ENCODE measurements at regions not wholly inside any gene's neighbourhood (a gene's known extent, or its start where the extent isn't known, plus 50 kb on each side); places are given as distances from the start of the nearest gene placed in this dataset.

- Histone ChIP-seq H3K27ac (no peak overlapping the region), H3K9me3 (no peaks in the 10 kb centered on the region), H3K4me3 (no peak overlapping the region), H3K36me3 (no peaks in the 10 kb centered on the region), H3K9ac (ENCODE audit: low read depth in 2 of 2, low read length in 2 of 2) (no peak overlapping the region), H3K27me3 (no peaks in the 10 kb centered on the region), H3K4me1 (no peaks in the 10 kb centered on the region)
- no peak for TF ChIP-seq CTCF (IDR thresholded peaks at IDR 0.05)
- no peak for DNase-seq
- intact Hi-C loops (cut with DNase I) = no loop called here
These were observed 451.4 kb downstream of the PID1 start for GRCh38 chr2:228819701-228820100.

- no peak for DNase-seq
These were observed 468.7 kb downstream of the PID1 start for GRCh38 chr2:228802181-228803071.

GRCh38 chr2:228801451-228801850, 469.6 kb downstream of the PID1 start:
- intact Hi-C loops (cut with DNase I) = no loop called here
- Histone ChIP-seq H3K4me3 (no peak overlapping the region), H3K9me3 (no peaks in the 10 kb centered on the region), H3K4me1 (no peaks in the 10 kb centered on the region), H3K27me3 (no peaks in the 10 kb centered on the region), H3K9ac (ENCODE audit: low read depth in 2 of 2, low read length in 2 of 2) (no peak overlapping the region), H3K27ac (no peak overlapping the region), H3K36me3 (no peaks in the 10 kb centered on the region)
- no peak for TF ChIP-seq CTCF (IDR thresholded peaks at IDR 0.05)
- no peak for DNase-seq

More at GRCh38 chr2:228802181-228803071, 468.7 kb downstream of the PID1 start:
- Histone ChIP-seq H3K9ac (ENCODE audit: low read depth in 2 of 2, low read length in 2 of 2) (no peak overlapping the region), H3K4me1 (no peaks in the 10 kb centered on the region), H3K36me3 (no peaks in the 10 kb centered on the region), H3K4me3 (no peak overlapping the region), H3K27me3 (no peaks in the 10 kb centered on the region), H3K27ac (no peak overlapping the region), H3K9me3 (no peaks in the 10 kb centered on the region)
- intact Hi-C loops (cut with DNase I) = no loop called here
- TF ChIP-seq CTCF (IDR thresholded peaks at IDR 0.05) = no peak

- H3K9ac ChIP-seq (ENCODE audit: low read depth in 2 of 2, low read length in 2 of 2) = no peak overlapping the region
- TF ChIP-seq CTCF (IDR thresholded peaks at IDR 0.05) = no peak
- H3K9me3 ChIP-seq = no peaks in the 10 kb centered on the region
- no peak overlapping the region for H3K27ac ChIP-seq
- H3K36me3 ChIP-seq = no peaks in the 10 kb centered on the region
- H3K4me3 ChIP-seq = no peak overlapping the region
- H3K4me1 ChIP-seq = no peaks in the 10 kb centered on the region
- no peak for DNase-seq
- no peaks in the 10 kb centered on the region for H3K27me3 ChIP-seq
- intact Hi-C loops (cut with DNase I) = no loop called here
These were observed 471.9 kb downstream of the PID1 start for GRCh38 chr2:228799208-228799588.

GRCh38 chr2:228798458-228799207, 472.5 kb downstream of the PID1 start:
- intact Hi-C loops (cut with DNase I) = no loop called here
- H3K27me3 ChIP-seq = no peaks in the 10 kb centered on the region
- no peak overlapping the region for H3K27ac ChIP-seq
- H3K9ac ChIP-seq (ENCODE audit: low read depth in 2 of 2, low read length in 2 of 2) = no peak overlapping the region
- no peaks in the 10 kb centered on the region for H3K36me3 ChIP-seq
- no peaks in the 10 kb centered on the region for H3K4me1 ChIP-seq
- no peak for TF ChIP-seq CTCF (IDR thresholded peaks at IDR 0.05)
- DNase-seq = no peak
- no peaks in the 10 kb centered on the region for H3K9me3 ChIP-seq
- H3K4me3 ChIP-seq = no peak overlapping the region
